Liver (tissue), 8 donors: ENCODE measurements at regions not wholly inside any gene's neighbourhood (a gene's known extent, or its start where the extent isn't known, plus 50 kb on each side); places are given as distances from the start of the nearest gene placed in this dataset.

ENCODE experiments used
- DNase-seq: peaks from one replicate; pipeline ENCODE4 v3.0.0-alpha.2; 2017; ENCODE audit warnings: low spot score
- H3K27ac ChIP-seq, 2 donors: one replicate each; pipeline ENCODE4 v1.7.0; 2013; ENCODE audit warnings: inconsistent platforms in 2 of 2, low read length in 2 of 2, control low read depth in 1 of 2, low read depth in 1 of 2, mild to moderate bottlenecking in 1 of 2
- H3K27me3 ChIP-seq, 4 donors: one replicate each; pipeline versions ENCODE4 v1.6.1 to v1.7.0; 2013; ENCODE audit warnings: low read length in 3 of 4, inconsistent platforms in 1 of 4, mild to moderate bottlenecking in 1 of 4, moderate library complexity in 1 of 4; ENCODE audit not compliant: control insufficient read depth in 4 of 4, insufficient read depth in 4 of 4
- H3K36me3 ChIP-seq, 4 donors: one replicate each; pipeline versions ENCODE4 v1.6.1 to v1.7.0; 2013; ENCODE audit warnings: low read length in 3 of 4, mild to moderate bottlenecking in 3 of 4, low read depth in 1 of 4, moderate library complexity in 1 of 4; ENCODE audit not compliant: control insufficient read depth in 4 of 4, insufficient read depth in 3 of 4
- H3K4me1 ChIP-seq, 4 donors: one replicate each; pipeline versions ENCODE4 v1.6.1 to v1.7.0; 2013; ENCODE audit warnings: low read length in 3 of 4, mild to moderate bottlenecking in 3 of 4, moderate library complexity in 1 of 4; ENCODE audit not compliant: control insufficient read depth in 4 of 4, insufficient read depth in 4 of 4
- H3K4me3 ChIP-seq, 3 donors: one replicate each; pipeline versions ENCODE4 v1.6.1 to v1.7.0; 2013; ENCODE audit warnings: low read length in 3 of 3, control low read depth in 1 of 3, low read depth in 1 of 3, mild to moderate bottlenecking in 1 of 3
- H3K9ac ChIP-seq, 2 donors: one replicate each; pipeline ENCODE4 v1.7.0; 2013; ENCODE audit warnings: low read length in 2 of 2, mild to moderate bottlenecking in 2 of 2, moderate library complexity in 2 of 2, control low read depth in 1 of 2, low read depth in 1 of 2
- H3K9me3 ChIP-seq, 4 donors: one replicate each; pipeline versions ENCODE4 v1.6.1 to v1.7.0; 2013; ENCODE audit warnings: low read length in 3 of 4; ENCODE audit not compliant: control insufficient read depth in 4 of 4
- FOXA2 ChIP-seq: IDR thresholded peaks from 2 replicates; pipeline ENCODE4 v1.6.1; 2016; ENCODE audit warnings: antibody characterized with exemption
- GABPA ChIP-seq, 2 donors: IDR thresholded peaks in 1 of 2; conservative IDR thresholded peaks in 1 of 2; 2 replicates each; pipeline ENCODE4 v1.6.1; 2016; ENCODE audit warnings: antibody characterized with exemption in 2 of 2, mild to moderate bottlenecking in 1 of 2, moderate library complexity in 1 of 2
- HNF4A ChIP-seq, 2 donors: conservative IDR thresholded peaks; 2 replicates each; pipeline ENCODE4 v1.6.1; 2016; ENCODE audit warnings: antibody characterized with exemption in 2 of 2, mild to moderate bottlenecking in 2 of 2
- HNF4G ChIP-seq: IDR thresholded peaks from 2 replicates; pipeline ENCODE4 v1.6.1; 2016; ENCODE audit warnings: antibody characterized with exemption
- JUND ChIP-seq, 2 donors: IDR thresholded peaks; 2 replicates each; pipeline ENCODE4 v1.6.1; 2016; ENCODE audit warnings: antibody characterized with exemption in 2 of 2
- NR2F2 ChIP-seq: IDR thresholded peaks from 2 replicates; pipeline ENCODE4 v1.6.1; 2016; ENCODE audit warnings: antibody characterized with exemption
- REST ChIP-seq: IDR thresholded peaks from 2 replicates; pipeline ENCODE4 v1.6.1; 2016; ENCODE audit warnings: antibody characterized with exemption, mild to moderate bottlenecking
- RXRA ChIP-seq, 2 donors: IDR thresholded peaks; 2 replicates each; pipeline ENCODE4 v1.6.1; 2017 to 2018; ENCODE audit warnings: antibody characterized with exemption in 2 of 2, mild to moderate bottlenecking in 1 of 2
- SP1 ChIP-seq: IDR thresholded peaks from 2 replicates; pipeline ENCODE4 v1.6.1; 2018; ENCODE audit warnings: antibody characterized with exemption, mild to moderate bottlenecking
- TAF1 ChIP-seq: conservative IDR thresholded peaks from 2 replicates; pipeline ENCODE4 v1.6.1; 2016; ENCODE audit warnings: antibody characterized with exemption, mild to moderate bottlenecking
- YY1 ChIP-seq: IDR thresholded peaks from 2 replicates; pipeline ENCODE4 v1.6.1; 2016; ENCODE audit warnings: antibody characterized with exemption, mild to moderate bottlenecking
- WGBS: extraction: QIAGEN DNeasy Blood & Tissue Kit; methylation state at CpG from one replicate; pipeline ENCODE4 v1.1.7; 2013; 5-methylcytosine and 5-hydroxymethylcytosine counted together
- TF ChIP-seq, protein P1 (sequence below): fragments of 150-350 bp; IDR thresholded peaks from 2 replicates; pipeline ENCODE4 v1.5.1; 2017; ENCODE audit warnings: improper control_type of control experiment, low read depth, low read length; ENCODE audit not compliant: missing input control
- TF ChIP-seq, protein P2 (sequence below): IDR thresholded peaks from 2 replicates; pipeline ENCODE4 v1.6.1; 2016; ENCODE audit warnings: antibody characterized with exemption
- donor health status: healthy.
- donor health status: healthy.
- donor health status: healthy.
- donor health status: healthy.
- donor health status: healthy.

DNA sequence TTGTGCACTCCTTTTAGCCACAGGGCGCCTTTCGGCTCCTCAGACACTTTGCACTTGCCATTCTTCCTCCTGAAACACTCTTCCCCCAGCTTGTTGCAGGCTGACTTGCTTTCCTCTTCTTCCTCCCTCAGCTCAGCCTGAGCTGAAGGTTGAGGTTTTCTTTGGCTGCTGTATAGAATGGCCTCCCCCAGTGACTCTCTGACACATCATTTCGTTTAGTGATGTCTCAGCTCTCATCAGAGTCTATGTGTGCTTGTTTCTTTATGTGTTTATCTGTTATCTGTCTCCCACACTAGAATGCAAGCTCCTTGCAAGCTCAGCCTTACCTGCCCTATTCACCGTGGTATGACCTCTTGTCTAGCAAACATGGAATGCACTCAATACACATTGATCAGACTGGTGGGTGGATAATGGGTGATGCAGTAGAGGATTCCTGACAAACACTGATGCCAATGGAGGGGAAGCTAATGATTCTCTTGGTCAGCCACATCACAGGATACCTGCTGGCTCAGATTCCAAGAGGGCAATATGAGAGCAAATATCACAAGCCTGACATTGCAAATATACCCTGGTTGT lies 112.9 kb upstream of the STC2 start:
- DNase-seq: no peak
- 58% methylated on average over 4 of the region's 4 CpGs for WGBS
- H3K36me3 ChIP-seq: no peaks in the 10 kb centered on the region
- no peak overlapping the region for H3K4me3 ChIP-seq
- no peaks in the 10 kb centered on the region for H3K9me3 ChIP-seq
- H3K27ac ChIP-seq: no peak overlapping the region
- H3K4me1 ChIP-seq: no peaks in the 10 kb centered on the region
- H3K9ac ChIP-seq: no peak overlapping the region
- peaks cover 0 to 6% (median 0%) of the 10 kb centered on the region in 4 donors for H3K27me3 ChIP-seq
- TF ChIP-seq REST: no peak
- no peak for TF ChIP-seq HNF4A (conservative IDR thresholded peaks at IDR 0.05)
- TF ChIP-seq YY1: no peak
- no peak for TF ChIP-seq JUND (IDR thresholded peaks at IDR 0.05)
- TF ChIP-seq, protein P1, sequence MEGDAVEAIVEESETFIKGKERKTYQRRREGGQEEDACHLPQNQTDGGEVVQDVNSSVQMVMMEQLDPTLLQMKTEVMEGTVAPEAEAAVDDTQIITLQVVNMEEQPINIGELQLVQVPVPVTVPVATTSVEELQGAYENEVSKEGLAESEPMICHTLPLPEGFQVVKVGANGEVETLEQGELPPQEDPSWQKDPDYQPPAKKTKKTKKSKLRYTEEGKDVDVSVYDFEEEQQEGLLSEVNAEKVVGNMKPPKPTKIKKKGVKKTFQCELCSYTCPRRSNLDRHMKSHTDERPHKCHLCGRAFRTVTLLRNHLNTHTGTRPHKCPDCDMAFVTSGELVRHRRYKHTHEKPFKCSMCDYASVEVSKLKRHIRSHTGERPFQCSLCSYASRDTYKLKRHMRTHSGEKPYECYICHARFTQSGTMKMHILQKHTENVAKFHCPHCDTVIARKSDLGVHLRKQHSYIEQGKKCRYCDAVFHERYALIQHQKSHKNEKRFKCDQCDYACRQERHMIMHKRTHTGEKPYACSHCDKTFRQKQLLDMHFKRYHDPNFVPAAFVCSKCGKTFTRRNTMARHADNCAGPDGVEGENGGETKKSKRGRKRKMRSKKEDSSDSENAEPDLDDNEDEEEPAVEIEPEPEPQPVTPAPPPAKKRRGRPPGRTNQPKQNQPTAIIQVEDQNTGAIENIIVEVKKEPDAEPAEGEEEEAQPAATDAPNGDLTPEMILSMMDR: no peak
- no peak for TF ChIP-seq HNF4G
- TF ChIP-seq, protein P2, sequence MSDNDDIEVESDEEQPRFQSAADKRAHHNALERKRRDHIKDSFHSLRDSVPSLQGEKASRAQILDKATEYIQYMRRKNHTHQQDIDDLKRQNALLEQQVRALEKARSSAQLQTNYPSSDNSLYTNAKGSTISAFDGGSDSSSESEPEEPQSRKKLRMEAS: no peak
- TF ChIP-seq FOXA2: no peak
- no peak for TF ChIP-seq NR2F2
- no peak for TF ChIP-seq SP1
- TF ChIP-seq GABPA (IDR thresholded peaks at IDR 0.05 in 1 of 2, conservative IDR thresholded peaks at IDR 0.05 in 1 of 2): no peak

- Histone ChIP-seq H3K27me3 (peaks cover 0 to 6% (median 0%) of the 10 kb centered on the region in 4 donors), H3K9me3 (no peaks in the 10 kb centered on the region), H3K4me3 (no peak overlapping the region), H3K9ac (no peak overlapping the region), H3K36me3 (no peaks in the 10 kb centered on the region), H3K27ac (no peak overlapping the region), H3K4me1 (no peaks in the 10 kb centered on the region)
- 81% methylated on average over 1 of the region's 1 CpG for WGBS
- DNase-seq: no peak
- TF ChIP-seq SP1 (no peak), HNF4A (conservative IDR thresholded peaks at IDR 0.05) (no peak), TAF1 (no peak), REST (no peak), JUND (IDR thresholded peaks at IDR 0.05) (no peak), RXRA (IDR thresholded peaks at IDR 0.05) (no peak)
Observed at GRCh38 chr5:173438951-173439350, 110.7 kb upstream of the STC2 start.
